ENCODE measurements at regions not wholly inside any gene's neighbourhood (a gene's known extent, or its start where the extent isn't known, plus 50 kb on each side); places are given as distances from the start of the nearest gene placed in this dataset.

DNA sequence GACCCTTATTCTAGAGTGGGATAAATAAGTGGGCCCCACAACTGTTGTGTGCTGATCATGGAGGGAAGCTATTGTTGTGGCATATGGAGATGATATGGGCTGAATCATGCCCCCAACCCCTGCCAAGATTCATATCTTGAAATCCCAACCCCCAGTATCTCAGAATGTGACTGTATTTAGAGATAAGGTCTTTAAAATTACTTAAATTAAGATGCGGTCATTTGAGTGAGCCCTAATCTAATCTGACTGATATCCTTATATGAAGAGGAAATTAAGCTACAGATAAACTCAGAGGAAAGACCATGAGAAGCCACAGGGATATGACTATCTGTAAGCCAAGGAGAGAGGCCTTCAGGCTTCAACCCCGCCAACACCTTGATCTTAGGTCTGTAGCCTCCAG, 188.3 kb upstream of the RND3 start:
- Histone ChIP-seq H3K56ac (ENCODE audit: insufficient read length, low read depth, low read length) (no peak overlapping the region), H3K4ac (ENCODE audit: low read depth, low read length) (no peak overlapping the region), H2BK12ac (ENCODE audit: insufficient read length, low read depth, low read length) (no peak overlapping the region), H2BK20ac (ENCODE audit: low read depth, low read length, poor library complexity, severe bottlenecking) (no peak overlapping the region), H2BK120ac (ENCODE audit: low read depth, low read length, poor library complexity, severe bottlenecking) (no peak overlapping the region), H4K91ac (ENCODE audit: insufficient read length, low read depth, low read length) (no peak overlapping the region), H4K8ac (replicated peaks; ENCODE audit: insufficient read length, low read depth, low read length) (no peak overlapping the region), H3K23ac (ENCODE audit: insufficient read length, low read depth, low read length) (no peak overlapping the region), H3K9me3 (ENCODE audit: control insufficient read depth, low read depth, low read length) (no peaks in the 10 kb centered on the region), H3K4me2 (ENCODE audit: insufficient read depth, insufficient read length, low read length) (no peak overlapping the region), H3K9ac (ENCODE audit: extremely low read depth, insufficient read length, low read length) (no peak overlapping the region), H3K18ac (ENCODE audit: insufficient read length, low read depth, low read length) (no peak overlapping the region), H4K20me1 (ENCODE audit: control insufficient read depth, insufficient read depth, insufficient read length) (no peaks in the 10 kb centered on the region), H3K27me3 (ENCODE audit: insufficient read depth, low read length) (no peaks in the 10 kb centered on the region), H2BK5ac (ENCODE audit: insufficient read length, low read length) (no peak overlapping the region), H3K4me1 (ENCODE audit: insufficient read depth, low read length) (peaks cover 6% of the 10 kb centered on the region; the same call in 1 of the 2 replicates), H3K79me2 (ENCODE audit: insufficient read depth, low read length) (no peaks in the 10 kb centered on the region), H3K14ac (ENCODE audit: insufficient read depth, low read length) (no peak overlapping the region), H4K5ac (ENCODE audit: insufficient read length, low read depth, low read length) (no peak overlapping the region), H3T11ph (ENCODE audit: low read length) (no peak overlapping the region), H2AK5ac (ENCODE audit: insufficient read length, low read length) (no peak overlapping the region), H2BK15ac (ENCODE audit: low read depth, low read length) (no peak overlapping the region), H3K23me2 (ENCODE audit: insufficient read length, low read depth, low read length, poor library complexity, severe bottlenecking) (no peaks in the 10 kb centered on the region), H3K27ac (ENCODE audit: insufficient read length, low read depth, low read length) (no peak overlapping the region), H2AFZ (ENCODE audit: low read length) (no peak overlapping the region), H3K79me1 (ENCODE audit: insufficient read depth, low read depth, low read length, poor library complexity, severe bottlenecking) (no peaks in the 10 kb centered on the region)
- DNase-seq: no peak
- peaks cover 12% of the 10 kb centered on the region in 2 experiments for H3K4me1 Mint-ChIP-seq
- no peaks in the 10 kb centered on the region for H3K27me3 Mint-ChIP-seq (ENCODE audit: low read depth)
- no CpG with 5 or more reads among the region's 2 CpGs for WGBS (ENCODE audit: extremely low coverage, insufficient read length, low lambda C conversion rate)
- H3K27ac Mint-ChIP-seq: no peak overlapping the region
- peaks cover 0 to 3% of the 10 kb centered on the region in 2 experiments; a peak in 3 of 5 replicates for H3K9me3 Mint-ChIP-seq
- TF ChIP-seq, protein P1, sequence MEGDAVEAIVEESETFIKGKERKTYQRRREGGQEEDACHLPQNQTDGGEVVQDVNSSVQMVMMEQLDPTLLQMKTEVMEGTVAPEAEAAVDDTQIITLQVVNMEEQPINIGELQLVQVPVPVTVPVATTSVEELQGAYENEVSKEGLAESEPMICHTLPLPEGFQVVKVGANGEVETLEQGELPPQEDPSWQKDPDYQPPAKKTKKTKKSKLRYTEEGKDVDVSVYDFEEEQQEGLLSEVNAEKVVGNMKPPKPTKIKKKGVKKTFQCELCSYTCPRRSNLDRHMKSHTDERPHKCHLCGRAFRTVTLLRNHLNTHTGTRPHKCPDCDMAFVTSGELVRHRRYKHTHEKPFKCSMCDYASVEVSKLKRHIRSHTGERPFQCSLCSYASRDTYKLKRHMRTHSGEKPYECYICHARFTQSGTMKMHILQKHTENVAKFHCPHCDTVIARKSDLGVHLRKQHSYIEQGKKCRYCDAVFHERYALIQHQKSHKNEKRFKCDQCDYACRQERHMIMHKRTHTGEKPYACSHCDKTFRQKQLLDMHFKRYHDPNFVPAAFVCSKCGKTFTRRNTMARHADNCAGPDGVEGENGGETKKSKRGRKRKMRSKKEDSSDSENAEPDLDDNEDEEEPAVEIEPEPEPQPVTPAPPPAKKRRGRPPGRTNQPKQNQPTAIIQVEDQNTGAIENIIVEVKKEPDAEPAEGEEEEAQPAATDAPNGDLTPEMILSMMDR (conservative IDR thresholded peaks at IDR 0.05): no peak
- no peak overlapping the region for H3K4me3 Mint-ChIP-seq
- no peaks in the 10 kb centered on the region; a peak in 1 of 7 replicates for H3K36me3 Mint-ChIP-seq (ENCODE audit: insufficient read depth in 1 of 3, low read depth in 3 of 3)

Data from H9 (cell line).